H7 (cell line): ENCODE measurements at regions not wholly inside any gene's neighbourhood (a gene's known extent, or its start where the extent isn't known, plus 50 kb on each side); places are given as distances from the start of the nearest gene placed in this dataset.
"Not testable (repeated sequence)": the region's sequence is repeated elsewhere in the genome, so short reads cannot be mapped to it uniquely, and the experiment has no call there.

Experiments used
- DNase-seq: peaks from one replicate; pipeline ENCODE4 v3.0.0; 2012
- H3K27me3 ChIP-seq: 2 replicates; pipeline ENCODE4 v1.6.0; 2011; ENCODE audit warnings: mild to moderate bottlenecking, low read length; ENCODE audit not compliant: control insufficient read depth, insufficient read depth
- H3K36me3 ChIP-seq: replicated peaks from 2 replicates; pipeline ENCODE4 v1.5.1; 2011; ENCODE audit warnings: low read length; ENCODE audit not compliant: control insufficient read depth, insufficient read depth
- H3K4me3 ChIP-seq: 2 replicates; pipeline ENCODE4 v1.5.1; 2011; ENCODE audit warnings: low read depth, mild to moderate bottlenecking, control low read depth, low read length, moderate library complexity; ENCODE audit not compliant: insufficient read depth

DNA sequence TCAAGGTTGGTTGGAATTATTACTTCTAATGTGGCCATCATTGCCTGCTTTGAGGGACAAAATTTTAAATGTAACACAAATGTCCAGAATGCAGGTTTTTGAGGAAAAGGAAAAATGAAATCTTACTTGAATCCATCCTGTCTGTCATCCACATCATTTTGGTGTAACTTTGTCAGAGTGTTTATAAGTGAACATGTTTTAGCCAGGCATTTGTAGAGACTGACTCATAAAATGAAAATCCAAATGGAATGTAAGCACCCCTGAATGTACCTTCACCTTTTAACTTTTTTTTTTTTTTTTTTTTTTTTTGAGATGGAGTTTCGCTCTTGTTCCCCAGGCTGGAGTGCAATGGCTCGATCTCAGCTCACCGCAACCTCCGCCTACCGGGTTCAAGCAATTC, 141.8 kb upstream of the BNIP2 start:
- DNase-seq = no peak
- Histone ChIP-seq H3K36me3 (no peaks in the 10 kb centered on the region), H3K27me3 (no peaks in the 10 kb centered on the region), H3K4me3 (no peak overlapping the region)

DNA sequence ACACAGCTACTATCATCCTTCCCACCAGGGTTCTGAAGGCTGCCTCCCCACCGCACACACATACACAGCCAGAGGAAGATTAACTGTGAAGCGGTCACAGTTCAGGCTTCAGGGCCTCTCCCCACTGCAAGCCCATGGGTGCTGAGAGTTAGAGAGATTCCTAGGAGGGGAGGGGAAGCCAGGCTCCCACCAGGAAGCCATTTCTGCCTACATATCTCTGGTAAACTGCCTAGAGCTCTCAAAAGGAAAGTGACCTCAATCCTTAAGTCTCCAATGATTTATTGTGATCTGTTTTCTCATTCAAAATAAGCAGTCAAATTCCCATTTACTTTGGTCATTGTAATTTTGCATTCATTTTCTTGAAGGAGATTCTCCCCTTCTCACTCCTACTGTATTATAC, 141.0 kb upstream of the BNIP2 start:
- Histone ChIP-seq H3K4me3 (no peak overlapping the region), H3K36me3 (no peaks in the 10 kb centered on the region), H3K27me3 (no peaks in the 10 kb centered on the region)
- no peak for DNase-seq

DNA sequence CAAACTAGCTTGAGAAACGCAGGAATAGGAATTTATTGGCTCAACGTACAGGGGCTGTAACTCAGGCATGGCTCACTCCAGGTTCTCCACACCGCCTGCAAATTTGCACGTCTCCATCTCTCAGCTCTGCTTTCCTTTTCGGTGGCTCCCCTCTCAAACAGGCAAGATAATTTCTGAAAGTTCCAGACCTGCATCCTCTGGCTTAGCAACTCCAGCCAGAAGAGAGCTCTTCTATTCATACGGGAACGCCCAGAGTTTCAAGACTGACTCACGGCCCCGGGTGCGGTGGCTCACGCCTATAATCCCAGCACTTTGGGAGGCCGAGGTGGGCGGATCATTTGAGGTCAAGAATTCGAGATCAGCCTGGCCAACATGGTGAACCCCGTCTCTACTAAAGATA, 139.7 kb upstream of the BNIP2 start:
- no peak for DNase-seq
- Histone ChIP-seq H3K4me3 (no peak overlapping the region), H3K36me3 (no peaks in the 10 kb centered on the region), H3K27me3 (no peaks in the 10 kb centered on the region)

DNA sequence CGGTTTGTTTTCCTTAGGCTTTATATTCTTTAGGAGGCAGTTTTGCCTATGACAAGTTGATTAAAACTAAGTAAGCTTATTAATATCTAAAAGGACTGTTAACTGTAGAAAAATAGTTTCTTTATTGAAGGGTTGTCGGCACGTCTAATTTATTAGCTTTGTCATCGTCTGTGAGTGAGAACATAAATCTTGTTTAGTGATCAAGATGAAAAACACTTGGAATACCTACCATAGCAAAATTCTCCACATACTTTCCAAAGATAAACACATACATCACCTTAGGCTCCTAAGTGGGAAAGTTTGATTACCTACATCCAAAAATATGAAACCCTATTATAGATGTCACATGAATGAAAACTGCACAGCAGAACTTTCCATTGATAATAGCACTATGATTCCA, 139.1 kb upstream of the BNIP2 start:
- no peaks in the 10 kb centered on the region for H3K27me3 ChIP-seq
- H3K36me3 ChIP-seq = no peaks in the 10 kb centered on the region
- no peak overlapping the region for H3K4me3 ChIP-seq
- DNase-seq = no peak

DNA sequence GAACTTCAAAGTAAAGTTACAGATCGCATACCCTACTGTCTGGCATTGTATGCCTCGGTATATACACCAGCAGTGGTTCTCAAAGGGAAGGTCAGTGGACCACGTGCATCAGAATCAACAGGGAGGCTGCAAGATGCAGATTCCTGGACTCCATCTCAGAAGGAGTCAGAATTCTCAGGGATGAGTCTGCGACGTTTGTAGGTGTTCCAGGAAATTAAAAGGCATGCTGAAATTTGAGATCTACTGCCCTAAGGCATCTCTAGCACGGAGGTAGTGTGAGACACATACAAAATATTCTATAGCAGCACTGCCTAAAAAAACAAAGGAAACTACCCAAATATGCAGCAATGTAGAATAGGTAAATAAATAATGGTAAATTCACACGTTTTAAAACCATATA, 136.8 kb upstream of the BNIP2 start:
- no peak for DNase-seq
- H3K27me3 ChIP-seq = no peaks in the 10 kb centered on the region
- H3K36me3 ChIP-seq = no peaks in the 10 kb centered on the region
- no peak overlapping the region for H3K4me3 ChIP-seq

DNA sequence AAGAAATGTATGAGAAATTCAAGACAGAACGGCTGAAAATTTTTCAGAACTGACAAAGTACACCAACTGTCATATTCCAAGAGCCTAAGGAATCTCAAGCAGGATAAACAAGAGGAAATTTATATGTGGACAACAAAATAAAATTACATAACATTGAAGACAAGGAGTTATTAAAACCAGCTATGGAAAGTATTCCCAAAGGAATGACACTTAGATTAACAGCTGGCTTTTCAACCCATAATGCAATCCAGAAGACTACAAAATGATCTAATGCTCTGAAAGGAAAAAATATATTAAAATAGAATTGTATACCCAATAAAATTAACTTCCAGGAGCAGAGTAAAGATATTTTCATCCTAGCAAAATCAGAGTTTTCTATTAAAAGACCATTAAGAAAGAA, 132.2 kb upstream of the BNIP2 start:
- Histone ChIP-seq H3K4me3 (no peak overlapping the region), H3K27me3 (no peaks in the 10 kb centered on the region), H3K36me3 (no peaks in the 10 kb centered on the region)
- DNase-seq = no peak

DNA sequence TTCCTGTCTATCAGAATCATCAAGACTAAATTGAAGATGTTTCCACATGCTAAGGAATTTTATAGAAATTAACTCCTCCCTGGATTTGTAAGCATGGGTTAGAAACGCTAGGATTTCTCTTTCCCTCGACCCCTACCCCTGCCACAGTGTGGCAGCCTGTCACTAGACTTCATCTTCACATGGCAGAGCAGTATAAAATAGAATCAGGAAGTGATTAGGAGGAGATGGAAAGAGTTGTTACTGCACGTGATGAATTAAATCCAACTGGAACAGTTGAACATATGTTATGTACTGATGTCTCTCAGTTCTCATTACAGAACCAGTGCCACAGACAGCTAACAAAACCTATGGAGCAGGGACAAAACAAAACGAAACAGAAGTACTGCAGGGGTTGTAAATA, 130.0 kb upstream of the BNIP2 start:
- H3K4me3 ChIP-seq = no peak overlapping the region
- H3K27me3 ChIP-seq = no peaks in the 10 kb centered on the region
- no peaks in the 10 kb centered on the region for H3K36me3 ChIP-seq
- DNase-seq = no peak

DNA sequence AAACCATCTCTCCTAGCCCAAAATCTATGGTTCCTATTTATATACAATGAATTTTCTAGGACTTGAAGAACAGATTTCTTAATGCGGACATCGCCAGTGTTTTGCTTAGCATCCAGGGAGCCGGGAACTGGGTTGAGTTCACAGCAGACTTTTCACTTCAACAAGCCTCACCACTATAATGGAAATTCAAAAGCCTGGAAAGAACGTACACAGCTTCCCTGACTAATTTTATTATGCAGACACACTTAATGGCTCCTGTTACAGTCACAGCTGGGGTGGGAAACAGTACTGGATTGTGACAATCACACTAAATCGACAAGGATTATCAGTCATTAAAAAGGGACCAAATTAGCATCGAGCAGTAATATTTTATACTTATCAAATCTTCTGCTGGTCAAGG, 129.2 kb upstream of the BNIP2 start:
- Histone ChIP-seq H3K4me3 (no peak overlapping the region), H3K36me3 (no peaks in the 10 kb centered on the region), H3K27me3 (no peaks in the 10 kb centered on the region)
- no peak for DNase-seq

DNA sequence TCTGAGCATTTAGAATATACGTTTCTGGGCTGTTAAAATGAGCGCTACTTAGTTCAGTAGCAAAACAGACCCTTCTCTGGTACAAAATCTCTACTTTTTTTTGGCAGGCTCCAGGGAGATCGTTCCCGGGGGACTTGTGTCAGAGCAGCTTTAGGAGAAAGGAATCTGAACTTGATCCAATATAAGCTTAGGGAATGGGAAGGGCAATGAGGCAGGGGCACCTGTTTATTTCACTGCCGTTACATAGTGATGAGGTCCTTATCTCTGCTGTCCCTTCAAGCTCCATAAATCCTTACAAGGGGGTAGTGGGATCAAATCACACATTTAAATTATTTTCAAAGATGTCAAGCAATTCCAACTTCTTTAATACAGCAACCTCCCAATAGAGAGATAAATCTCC, 128.7 kb upstream of the BNIP2 start:
- Histone ChIP-seq H3K36me3 (no peaks in the 10 kb centered on the region), H3K4me3 (no peak overlapping the region), H3K27me3 (no peaks in the 10 kb centered on the region)
- DNase-seq = no peak

DNA sequence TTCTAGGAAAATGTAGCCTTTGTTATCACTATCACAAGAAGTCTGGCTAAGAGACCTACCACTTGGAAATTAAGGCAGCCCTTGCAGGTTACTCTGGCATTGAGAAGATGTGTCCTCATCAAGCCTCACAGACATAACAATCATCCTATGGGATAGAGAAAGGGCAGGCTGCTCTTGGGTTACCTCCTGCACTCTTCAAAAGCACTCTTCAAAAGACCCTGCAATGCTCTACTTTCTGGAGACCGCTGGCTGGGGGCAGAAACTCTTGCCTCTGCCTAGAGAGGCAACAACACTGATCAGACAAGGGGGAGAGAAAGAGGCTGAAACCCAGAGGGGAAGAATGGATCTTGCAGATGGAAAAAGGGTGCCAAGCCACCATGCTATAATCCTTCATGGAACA, 127.9 kb upstream of the BNIP2 start:
- H3K4me3 ChIP-seq = no peak overlapping the region
- no peaks in the 10 kb centered on the region for H3K36me3 ChIP-seq
- H3K27me3 ChIP-seq = no peaks in the 10 kb centered on the region; the same call in 1 of the 2 replicates
- DNase-seq = no peak

DNA sequence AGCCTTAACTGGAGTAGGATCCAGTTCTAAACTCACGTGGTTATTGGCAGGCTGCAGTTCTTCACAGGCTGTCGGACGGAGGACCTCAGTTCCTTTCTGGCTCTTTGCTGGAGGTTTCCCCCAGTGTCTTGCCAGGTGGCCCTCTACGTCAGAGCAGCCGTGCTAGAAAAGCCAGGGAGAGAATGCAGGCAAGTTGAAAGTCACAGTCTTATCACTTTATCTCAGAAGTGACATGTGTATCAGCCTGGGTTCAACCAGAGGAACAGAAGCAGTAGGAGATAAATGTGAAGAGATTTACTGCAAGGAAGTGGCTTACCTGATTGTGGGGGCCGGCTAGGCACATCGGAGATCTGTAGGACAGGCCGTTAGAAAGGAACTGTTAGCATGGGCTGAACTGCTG, 125.3 kb upstream of the BNIP2 start:
- no peaks in the 10 kb centered on the region for H3K36me3 ChIP-seq
- H3K27me3 ChIP-seq = no peaks in the 10 kb centered on the region; the same call in 1 of the 2 replicates
- no peak overlapping the region for H3K4me3 ChIP-seq

DNA sequence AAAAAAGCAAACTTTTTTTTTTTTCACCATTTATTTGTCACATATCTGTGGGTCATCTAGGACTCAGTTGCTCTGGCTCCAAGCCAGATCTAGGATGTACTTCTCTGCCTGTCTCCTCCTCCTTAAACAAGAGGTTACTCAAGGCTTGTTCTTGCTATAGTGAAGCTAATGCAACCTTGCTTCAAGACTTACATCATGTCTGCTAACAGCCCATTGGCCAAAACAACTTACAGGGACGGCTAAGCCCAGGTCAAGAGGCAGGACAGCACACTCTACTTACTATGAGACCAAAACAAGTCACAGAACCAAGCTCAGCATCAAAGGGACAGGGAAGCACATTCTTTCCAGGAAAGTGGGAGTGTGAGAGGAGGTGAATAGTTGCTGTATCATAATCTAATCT, 123.8 kb upstream of the BNIP2 start:
- Histone ChIP-seq H3K4me3 (no peak overlapping the region), H3K27me3 (no peaks in the 10 kb centered on the region; the same call in 1 of the 2 replicates), H3K36me3 (no peaks in the 10 kb centered on the region)
- no peak for DNase-seq

More for the DNA sequence above, 125.3 kb upstream of the BNIP2 start:
- no peak for DNase-seq

DNA sequence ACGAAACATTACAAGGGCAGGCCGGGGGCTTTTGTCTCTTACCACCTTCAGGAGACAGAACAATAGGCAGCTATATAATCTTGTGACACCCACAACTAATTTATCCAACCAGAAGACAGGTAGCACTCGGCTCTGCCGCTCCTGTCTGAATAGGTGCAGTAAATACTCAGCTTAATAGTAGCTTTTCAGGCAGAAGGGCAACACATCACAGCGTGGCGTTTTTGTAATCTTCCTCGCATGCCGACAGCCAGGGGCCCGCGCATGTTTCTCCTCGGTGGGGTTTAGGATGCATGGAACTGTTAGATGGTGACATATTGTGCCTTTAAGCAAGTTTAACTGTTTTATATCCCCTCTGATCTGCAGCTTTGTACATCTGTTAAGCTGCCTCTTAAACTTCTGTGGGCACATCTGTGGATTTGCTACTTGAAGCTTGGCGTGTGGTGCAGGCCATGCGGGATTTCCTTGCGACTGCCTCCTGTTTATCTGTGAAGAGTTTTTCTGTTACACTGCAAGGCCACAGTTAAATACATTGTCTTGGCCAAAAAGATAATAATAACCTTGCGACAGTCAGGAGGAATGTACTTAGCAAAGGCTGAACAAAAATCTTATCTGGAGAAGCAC, 123.2 kb upstream of the BNIP2 start:
- H3K36me3 ChIP-seq = no peaks in the 10 kb centered on the region
- no peaks in the 10 kb centered on the region; the same call in 1 of the 2 replicates for H3K27me3 ChIP-seq
- no peak for DNase-seq
- no peak overlapping the region for H3K4me3 ChIP-seq

DNA sequence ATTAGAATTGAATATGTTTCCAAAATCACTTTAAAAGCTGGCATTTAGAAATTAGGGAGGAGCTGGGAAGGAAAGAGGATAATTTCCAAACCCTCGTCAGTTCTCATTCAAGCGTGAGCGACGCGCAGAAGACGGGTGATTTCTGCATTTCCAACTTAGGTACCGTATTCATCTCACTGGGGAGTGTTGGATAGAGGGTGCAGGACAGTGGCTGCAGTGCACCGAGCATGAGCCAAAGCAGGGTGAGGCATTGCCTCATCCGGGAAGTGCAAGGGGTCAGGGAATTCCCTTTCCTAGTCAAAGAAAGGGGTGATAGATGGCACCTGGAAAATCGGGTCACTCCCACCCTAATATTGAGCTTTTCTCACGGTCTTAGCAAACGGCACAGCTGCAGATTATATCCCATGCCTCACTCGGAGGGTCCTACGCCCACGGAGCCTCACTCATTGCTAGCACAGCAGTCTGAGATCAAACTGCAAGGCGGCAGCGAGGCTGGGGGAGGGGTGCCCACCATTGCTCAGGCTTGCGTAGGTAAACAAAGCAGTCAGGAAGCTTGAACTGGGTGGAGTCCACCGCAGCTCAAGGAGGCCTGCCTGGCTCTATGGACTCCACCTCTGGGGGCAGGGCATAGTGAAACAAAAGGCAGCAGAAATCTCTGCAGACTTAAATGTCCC, 114.3 kb upstream of the BNIP2 start:
- not testable (repeated sequence) for H3K27me3 ChIP-seq, DNase-seq, H3K36me3 ChIP-seq
- H3K4me3 ChIP-seq = peak overlapping the region; percentile 32

DNA sequence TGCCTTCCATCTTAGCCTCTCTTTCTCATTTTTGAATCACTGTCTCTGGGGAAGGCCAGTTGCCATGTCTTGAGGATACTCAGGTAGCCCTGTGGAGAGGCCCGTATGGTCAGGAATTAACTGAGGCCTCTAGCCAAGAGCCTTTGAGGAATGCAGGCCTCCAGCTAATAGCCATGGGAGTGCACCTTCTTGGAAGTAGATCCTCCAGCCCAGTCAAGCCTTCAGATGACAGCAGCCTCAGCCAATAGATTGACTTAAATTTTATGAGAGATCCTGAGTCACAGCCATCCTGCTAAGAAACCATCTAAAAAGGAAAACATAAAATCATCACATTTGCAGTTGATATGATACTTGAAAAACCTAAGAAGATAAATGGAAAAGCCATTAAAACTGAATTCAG, 112.5 kb upstream of the BNIP2 start:
- Histone ChIP-seq H3K36me3 (no peaks in the 10 kb centered on the region), H3K4me3 (no peak overlapping the region), H3K27me3 (no peaks in the 10 kb centered on the region)
- DNase-seq = no peak

DNA sequence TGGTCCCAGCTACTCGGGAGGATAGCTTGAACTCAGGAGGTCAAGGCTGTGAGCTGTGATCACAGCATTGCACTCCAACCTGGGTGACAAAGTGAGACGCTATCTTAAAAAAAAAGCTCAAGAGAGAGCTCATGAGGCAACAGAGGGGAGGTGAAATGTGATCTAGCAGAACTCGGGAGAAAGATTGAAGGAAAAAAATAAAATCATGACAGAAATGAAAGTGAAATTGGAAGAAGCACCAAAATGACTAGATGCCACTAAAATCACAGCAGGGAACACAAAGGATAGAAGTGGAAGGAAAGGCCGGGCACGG, 109.4 kb upstream of the BNIP2 start:
- Histone ChIP-seq H3K27me3 (no peaks in the 10 kb centered on the region), H3K4me3 (no peak overlapping the region), H3K36me3 (no peaks in the 10 kb centered on the region)
- no peak for DNase-seq
